HG02610 (cell line): ENCODE measurements at regions not wholly inside any gene's neighbourhood (a gene's known extent, or its start where the extent isn't known, plus 50 kb on each side); places are given as distances from the start of the nearest gene placed in this dataset.
"Not testable (repeated sequence)": the region's sequence is repeated elsewhere in the genome, so short reads cannot be mapped to it uniquely, and the experiment has no call there.

Source experiments
- ATAC-seq: cut with Tn5 transposase; IDR thresholded peaks from one replicate; pipeline ENCODE4 v1.9.1; 2021; ENCODE audit warnings: mild to moderate bottlenecking, moderate library complexity; ENCODE audit not compliant: unreplicated experiment

DNA sequence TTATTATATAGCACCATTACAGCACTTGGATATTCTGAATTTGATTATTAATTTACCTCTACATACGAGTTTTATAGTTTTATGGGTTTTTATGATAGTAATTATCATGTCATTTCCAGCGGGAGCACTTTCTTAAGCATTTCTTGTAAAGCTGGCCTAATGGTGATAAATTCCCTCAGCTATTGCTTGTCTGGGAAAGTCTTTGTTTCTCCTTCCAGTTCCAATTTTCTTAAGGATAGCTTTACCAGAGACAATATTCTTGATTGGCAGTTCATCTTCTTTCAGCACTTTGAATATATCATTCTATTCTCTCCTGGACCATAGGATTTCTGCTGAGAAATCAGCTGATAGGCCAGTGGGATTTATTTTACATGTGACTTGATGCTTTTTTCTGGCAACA, 505.4 kb downstream of the TMEM232 start:
- ATAC-seq = no peak

DNA sequence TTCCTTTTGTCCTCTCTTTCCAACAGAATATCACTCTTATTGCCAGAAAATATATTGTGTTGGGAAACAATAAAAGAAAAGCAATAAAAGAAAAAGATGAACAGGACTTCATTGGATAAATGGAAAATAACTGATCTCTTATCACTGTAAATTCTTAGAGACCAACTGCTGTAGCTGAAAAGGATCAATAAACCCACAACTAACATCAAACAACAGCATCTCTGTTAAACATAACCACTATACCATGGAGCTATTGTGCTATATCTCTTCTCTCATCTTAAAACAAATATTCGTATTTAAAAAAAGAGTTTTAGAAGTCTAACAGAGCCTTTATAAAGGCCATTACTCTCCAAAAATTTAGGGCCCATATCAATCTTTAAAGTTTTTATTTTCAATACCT, 502.4 kb downstream of the TMEM232 start:
- no peak for ATAC-seq

DNA sequence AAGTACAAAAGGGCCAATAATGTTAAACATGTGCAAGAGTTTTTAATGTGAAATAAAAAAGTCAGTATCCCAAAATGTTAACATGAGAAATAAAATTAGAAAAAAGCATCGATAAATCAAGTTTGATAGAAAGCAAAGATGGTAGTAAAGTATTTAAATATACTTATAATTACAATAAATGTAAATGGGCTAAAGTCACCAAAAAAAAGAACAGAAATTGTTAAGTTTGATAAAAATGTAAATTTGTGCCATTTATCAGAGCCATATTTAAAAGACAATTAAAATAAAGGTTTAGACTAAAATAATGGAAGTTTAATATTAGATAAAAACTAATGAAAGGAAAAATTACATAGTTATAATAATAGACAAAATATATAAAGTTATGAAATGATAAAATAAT, 500.5 kb downstream of the TMEM232 start:
- ATAC-seq = no peak

DNA sequence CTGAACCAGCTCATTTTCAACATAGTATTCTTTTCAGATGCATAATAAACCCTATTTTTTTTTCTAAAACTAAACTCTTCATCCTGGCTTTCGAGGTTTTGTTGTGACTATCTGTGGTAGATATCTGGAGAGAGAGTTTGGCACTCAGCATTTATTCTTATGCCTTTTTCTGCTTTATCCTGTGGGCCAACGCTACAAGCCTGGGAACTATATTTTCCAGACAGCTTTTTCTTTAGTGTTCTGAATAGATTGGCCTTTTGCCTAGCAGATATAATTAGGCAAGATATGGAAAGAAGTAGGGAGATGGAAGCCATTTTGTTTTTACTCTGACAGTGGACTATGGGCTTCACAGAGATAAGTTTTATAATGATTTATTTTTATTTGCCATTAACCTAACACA, 486.7 kb downstream of the TMEM232 start:
- ATAC-seq = no peak

DNA sequence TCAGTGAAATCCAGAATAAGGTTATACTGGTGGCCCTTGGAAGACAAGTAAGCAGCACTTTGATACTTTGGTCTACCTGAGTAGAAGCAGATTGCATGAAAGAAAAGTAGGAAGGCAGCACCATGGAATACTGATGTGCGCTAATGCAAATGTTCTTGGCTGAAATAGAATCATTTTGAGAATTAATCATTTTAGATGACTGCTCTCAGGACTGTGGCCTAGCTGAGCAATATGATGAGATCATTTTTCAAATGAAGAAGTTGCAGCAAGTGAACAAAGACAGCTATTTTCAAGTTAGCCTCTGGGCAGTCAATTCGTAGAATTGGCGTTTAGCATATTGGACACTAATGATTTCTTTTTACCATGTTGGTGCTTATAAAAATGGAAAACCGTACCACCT, 483.5 kb downstream of the TMEM232 start:
- no peak for ATAC-seq

DNA sequence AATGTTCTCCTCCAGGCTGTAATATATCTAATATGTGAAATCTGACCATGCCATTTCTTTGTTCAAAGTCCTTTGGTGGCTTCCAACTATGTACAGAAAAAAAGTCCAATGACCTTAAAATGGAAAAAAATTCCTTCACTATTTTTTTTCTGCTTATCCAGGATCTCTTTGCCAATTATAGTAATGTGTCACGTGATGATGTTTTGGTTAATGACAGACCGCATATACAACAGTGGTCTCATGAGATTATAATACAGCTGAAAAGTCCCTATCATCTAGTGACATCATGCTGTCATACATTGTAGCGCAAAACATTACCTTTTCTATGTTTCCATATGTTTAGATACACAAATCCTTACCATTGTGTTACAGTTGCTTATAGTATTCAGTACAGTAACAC, 477.6 kb downstream of the TMEM232 start:
- ATAC-seq = no peak

DNA sequence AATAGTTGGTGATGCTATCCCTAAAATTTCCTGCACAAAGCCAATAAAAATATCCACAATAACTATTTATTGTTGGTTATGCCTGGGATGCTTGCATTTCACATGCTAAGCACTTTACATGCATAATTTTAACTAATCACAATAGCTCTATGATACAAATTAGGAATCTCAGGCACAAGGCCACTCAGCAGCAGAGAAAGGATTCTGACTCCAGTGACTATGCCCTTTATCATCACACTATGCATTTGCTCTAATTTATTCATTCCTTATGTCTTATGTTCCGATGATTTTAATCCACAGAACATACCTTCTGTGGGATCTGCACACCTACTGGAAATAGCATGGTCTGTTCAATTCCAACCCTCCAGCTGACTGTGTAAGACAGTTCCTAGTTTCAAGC, 476.1 kb downstream of the TMEM232 start:
- ATAC-seq = no peak

DNA sequence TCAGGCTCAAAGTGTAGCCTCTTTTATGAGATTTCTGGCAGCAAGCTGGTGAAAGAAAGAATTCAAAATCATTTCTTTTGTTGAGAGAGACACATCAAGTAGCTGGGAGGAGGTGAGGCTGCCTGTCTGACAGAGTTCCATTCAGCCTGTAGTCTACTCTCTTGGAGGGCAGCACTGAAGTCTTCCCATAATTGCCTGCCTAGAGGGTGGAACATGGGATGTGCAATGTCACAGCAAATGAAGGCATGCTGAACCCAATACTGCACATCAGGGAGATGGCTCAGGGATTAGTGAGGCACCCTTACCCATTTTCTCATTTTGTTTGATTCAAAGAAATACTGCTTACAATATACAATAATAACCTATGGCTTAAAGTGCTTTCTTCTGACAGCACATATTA, 475.7 kb downstream of the TMEM232 start:
- no peak for ATAC-seq

DNA sequence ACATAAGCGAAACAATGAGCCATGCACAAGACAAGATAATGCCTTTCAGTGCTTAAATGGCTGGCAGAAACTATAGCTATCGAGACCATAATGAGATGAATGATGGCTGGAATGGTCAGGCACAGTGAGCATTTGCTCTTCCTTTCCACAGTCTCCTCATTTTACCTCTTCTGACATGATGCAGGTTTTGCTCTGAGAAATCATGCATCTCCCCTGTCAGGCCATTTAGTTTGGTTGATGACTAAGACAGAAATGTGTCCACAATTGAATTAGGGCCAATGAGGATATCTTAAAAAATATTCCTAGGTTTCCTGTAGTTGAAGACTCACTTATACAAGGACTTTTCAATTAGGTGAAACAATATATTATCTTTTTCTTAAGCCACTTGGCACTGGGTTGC, 475.1 kb downstream of the TMEM232 start:
- ATAC-seq = no peak

DNA sequence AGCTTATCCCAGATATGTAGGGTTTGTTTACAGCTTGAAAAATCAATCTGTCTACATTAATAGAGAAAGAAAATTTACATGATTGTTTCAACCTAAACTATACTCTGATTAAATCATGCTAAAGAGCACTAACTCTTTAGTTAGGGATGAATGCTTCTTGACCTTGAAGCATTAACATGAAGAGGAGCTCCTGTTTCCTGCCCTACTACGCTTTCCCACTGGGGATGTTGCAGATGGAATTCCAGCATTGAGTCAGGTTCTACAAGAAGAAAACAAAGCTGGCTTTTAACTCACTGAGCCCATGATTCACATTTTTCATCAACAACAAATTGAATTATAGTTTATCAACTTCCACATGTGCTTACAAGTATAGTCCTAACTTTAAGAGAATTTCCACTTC, 471.3 kb downstream of the TMEM232 start:
- ATAC-seq = no peak

DNA sequence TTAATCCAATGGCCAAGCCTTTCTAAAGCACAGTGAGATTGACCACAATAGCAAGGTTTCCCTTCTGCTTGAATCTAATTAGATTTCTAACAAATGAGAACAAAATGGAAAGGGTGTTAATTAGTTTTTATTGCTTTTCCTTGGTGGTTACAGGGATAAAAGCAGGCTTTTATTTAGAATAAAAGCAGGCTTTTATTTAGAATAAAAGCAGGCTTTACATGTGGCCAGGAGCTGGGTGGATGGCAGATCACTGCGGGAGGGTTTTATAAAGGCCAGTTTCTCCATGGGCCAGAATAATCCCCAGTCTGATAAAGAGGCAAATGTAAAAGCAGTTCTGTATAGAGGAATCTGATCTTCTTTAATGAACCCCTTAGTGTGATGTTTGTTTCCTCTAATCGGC, 470.2 kb downstream of the TMEM232 start:
- ATAC-seq = no peak

DNA sequence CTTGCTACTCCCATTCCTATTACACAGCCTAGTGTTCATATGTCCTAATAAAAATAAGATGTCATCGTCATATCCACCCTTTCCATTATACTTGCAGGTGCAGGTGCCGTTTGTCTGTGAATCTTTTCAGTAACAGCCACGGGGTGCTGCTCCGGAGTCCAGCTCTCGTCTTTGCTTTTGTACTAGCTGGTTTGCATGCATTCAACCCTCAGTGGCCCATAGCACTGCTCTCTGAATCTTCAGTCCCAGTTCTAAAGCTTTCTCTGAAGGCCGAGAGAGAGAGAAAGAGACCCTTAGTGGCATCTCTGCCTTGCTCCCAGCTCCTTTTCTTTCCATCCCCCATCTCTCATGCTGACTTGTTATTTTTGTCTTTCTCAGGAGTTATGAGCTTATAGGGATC, 468.5 kb downstream of the TMEM232 start:
- ATAC-seq = no peak

DNA sequence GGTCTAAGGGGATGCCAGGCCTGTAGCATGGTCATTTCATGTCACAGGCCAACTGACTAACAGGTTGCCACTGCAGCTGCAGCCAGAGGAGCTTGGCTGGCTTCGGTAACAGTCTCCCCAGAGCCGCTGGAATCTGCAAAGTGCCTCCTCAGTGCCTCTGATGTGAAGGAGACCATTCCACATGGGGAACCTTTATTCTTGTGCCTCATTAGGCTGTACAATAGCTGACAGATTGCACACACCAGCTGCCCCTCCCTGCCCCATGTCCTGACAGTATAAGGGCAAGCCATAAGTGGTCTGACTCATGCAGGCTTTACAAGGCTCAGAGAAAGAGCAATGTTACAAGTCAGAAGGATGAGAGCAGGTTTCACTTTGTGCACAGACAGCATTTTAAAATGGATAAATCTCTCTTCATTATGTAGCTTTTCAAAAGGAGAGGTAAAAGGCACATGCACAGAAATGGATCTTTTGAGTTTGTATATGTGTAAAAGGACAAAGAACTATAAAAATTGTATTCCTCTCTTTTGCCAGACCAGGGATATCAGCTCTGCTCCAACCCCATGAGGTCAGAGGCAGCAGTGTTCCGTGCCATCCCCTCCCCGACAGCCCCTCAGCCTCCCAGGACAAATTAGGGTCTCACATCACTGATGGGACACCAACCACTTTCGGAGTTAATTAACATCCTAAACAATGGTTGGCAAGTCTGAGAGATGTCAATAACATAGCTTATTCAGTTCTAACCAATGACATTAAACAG, 467.8 kb downstream of the TMEM232 start:
- no peak for ATAC-seq

DNA sequence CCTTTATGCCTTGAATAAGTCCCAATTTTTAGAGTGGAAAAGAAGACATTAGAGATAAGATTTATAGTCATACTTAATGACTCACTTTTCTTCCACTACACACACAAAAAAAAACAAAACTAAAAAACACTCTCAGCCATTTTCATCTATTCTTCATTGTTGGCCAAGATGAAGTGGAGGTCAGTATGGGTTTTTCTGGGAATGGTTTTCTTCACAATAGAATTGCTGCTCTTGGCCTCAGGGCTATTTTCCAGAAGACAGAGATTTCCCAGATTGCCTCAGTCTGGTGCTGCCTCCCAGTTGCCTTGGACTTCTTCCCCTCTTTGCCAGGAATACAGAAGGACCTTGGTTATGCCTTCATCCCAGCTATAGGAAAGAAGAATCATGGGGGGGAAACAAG, 463.7 kb downstream of the TMEM232 start:
- ATAC-seq = no peak

DNA sequence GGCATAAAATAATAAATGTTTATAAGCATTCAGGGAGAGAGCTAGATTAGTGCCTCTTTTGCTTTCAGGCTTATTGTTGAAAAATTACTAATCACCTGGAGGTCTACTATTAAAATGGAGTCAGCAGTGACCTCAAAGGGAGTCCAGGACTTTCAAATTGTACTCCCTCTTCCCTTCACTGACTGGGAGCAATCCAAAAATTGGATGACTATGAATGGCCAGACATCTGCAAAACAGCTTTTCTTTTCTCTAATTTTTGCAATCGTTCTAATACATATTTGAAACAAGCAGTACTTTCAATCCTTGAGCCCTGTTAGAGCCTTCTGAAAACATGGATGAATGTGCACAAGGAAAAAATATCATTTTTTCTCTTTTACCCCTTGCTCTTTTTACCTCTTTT, 461.8 kb downstream of the TMEM232 start:
- no peak for ATAC-seq

DNA sequence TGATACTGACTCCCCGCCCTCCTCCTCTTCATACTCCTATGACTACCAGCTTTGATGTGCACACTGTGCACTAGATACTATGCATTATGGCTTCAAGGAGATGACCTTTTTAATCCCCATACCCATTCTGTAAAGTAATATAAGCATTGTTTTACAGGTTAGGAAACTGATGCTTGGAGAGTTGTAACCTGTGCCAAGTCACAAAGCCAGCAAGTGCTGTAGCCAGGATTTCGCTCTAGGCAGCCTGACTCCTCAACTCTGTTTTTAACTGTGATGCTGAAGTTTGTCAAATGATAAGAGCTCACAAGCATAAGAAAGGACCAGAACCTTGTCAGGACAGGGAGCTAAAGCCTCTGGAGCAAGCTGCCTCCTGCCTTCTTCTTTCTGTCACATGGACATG, 461.3 kb downstream of the TMEM232 start:
- no peak for ATAC-seq

DNA sequence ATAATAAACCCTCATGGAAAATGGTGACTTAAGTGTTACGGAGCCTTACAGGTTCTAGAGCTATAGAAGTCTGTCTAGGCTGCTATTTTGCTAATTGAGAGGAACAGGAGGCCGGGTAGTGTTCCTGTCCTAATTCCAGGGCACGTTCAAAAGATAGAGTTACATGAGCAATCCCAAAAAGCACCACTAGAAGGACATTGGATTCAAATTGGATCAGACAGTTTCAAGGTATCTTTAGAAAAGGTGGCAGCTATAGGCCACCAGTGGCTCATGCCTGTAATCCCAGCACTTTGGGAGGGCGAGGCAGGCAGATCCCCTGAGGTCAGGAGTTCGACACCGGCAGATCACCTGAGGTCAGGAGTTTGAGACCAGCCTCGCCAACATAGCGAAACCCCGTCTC, 458.8 kb downstream of the TMEM232 start:
- no peak for ATAC-seq

DNA sequence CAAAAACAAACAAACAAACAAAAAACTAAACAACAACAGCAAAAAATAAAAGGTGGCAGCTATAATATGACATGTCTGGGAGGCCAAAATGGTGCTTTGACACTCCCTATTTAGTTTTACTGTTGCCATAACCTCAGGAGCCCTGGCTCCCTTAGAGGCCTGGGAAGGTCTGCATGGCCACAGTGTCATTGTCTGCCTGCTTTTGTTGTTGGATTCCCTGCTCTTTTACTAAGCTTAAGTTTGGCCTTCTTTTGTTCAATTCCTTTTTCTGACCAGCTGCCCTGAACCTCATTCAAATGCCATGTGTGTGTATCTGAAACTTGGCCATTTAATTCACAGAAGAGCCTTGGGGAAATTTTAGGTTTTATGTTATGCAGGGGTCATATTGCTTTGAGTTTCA, 458.2 kb downstream of the TMEM232 start:
- no peak for ATAC-seq

DNA sequence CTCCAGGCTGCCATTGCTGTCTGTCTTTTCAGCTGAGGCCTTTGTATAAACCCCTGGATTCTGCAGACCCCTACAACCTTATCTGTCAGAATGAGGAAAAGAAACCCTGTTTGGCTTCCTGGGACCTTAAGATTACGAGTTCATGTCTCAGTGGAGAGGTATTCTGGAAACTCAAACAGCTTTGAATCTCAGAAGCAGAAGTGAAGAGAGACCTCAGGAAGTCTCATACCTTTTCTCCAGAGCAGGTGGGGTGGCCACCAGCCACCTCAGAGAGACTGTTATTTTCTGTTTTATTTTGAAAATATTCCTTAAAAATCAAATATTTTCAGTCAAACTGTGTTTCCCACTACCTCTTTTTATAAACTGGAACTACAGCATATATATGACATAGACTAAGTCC, 457.5 kb downstream of the TMEM232 start:
- no peak for ATAC-seq

DNA sequence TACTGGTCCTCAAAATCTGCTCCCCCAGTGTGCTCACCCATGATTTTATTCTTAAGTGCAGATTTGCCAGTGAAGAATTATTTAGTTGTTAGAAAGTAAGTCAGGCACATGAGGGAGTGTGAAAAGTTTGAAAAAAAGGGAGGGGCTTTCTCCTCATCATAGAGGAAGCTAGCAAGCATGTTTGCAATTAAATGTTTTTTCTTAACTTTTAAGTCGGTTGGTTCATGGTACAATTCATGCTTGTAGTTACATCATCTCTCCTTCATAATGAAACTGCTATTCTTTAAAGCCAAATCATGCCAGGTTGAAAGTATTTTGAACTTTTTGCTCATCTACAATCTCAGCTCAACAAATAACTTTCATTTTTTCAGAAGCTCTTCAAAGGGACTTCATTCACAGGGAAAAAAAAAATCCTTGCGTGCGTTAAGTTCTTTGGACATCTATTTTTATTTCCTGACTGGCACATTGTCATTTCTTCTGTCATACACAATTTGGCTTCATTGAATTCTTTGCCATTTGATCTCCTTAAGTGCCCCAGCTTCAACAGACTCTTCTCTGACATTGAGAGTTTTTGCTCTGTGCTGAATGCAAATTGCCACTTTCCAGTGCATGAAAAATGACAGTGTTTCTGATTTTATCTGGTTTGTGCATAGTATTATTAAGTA, 456.9 kb downstream of the TMEM232 start:
- no peak for ATAC-seq

DNA sequence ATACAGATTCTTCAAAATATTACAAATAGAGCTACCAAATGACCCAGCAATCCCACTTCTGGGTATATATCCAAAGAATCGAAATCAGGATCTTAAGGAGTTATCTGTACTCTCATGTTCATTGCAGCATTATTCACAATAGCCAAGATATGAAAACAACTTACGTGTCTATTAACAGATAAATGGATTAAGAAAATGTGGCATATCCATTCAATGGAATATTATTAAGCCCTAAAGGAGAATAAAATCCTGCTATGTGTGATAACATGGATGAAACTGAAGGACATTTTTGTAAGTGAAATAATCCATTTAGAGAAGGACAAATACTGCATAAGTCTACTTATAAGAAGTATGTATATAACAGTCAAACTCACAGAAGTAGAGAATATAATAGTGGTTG, 450.6 kb downstream of the TMEM232 start:
- ATAC-seq = no peak

DNA sequence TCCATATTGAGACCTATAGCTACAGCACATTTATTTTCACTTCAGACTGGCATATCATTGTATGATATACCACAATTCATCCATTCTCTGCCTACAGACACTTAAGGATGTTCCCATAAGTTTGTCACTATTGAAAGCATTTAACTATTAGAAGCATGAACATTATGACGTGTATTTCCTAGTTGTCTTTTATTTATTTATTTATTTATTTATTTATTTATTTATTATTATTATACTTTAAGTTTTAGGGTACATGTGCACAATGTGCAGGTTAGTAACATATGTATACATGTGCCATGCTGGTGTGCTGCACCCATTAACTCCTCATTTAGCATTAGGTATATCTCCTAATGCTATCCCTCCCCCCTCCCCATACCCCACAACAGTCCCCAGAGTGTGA, 448.0 kb downstream of the TMEM232 start:
- not testable (repeated sequence) for ATAC-seq

DNA sequence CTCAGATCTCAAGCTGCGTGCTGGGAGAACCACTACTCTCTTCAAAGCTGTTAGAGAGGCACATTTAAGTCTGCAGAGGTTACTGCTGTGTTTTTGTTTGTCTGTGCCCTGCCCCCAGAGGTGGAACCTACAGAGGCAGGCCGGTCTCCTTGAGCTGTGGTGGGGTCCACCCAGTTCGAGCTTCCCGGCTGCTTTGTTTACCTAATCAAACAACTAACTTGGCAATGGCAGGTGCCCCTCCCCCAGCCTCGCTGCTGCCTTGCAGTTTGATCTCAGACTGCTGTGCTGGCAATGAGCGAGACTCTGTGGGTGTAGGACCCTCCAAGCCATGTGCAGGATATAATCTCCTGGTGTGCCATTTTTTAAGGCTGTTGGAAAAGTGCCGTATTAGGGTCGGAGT, 442.4 kb downstream of the TMEM232 start:
- ATAC-seq = not testable (repeated sequence)
